Adrenal gland (tissue), 5 donors: ENCODE measurements at regions not wholly inside any gene's neighbourhood (a gene's known extent, or its start where the extent isn't known, plus 50 kb on each side); places are given as distances from the start of the nearest gene placed in this dataset.

ENCODE experiments used
- CTCF ChIP-seq, 6 experiments: fragments of 450-650 bp in 4 of 6; fragments of 200-600 bp in 2 of 6; sonication (generic) in 1 of 6; IDR thresholded peaks; 1 replicate in 5 of 6; 2 replicates in 1 of 6; pipeline versions ENCODE4 v1.5.1 to v1.8.0; 2016 to 2021; ENCODE audit warnings: antibody characterized with exemption in 6 of 6, mild to moderate bottlenecking in 2 of 6, moderate library complexity in 1 of 6
- POLR2A ChIP-seq, 2 donors: fragments of 450-650 bp; IDR thresholded peaks; one replicate each; pipeline ENCODE4 v1.6.1; 2017; ENCODE audit warnings: antibody characterized with exemption in 2 of 2, mild to moderate bottlenecking in 2 of 2, moderate library complexity in 1 of 2
- donor health status: DM: no; HTN: no; CAD: no.

GRCh38 chr15:69814932-69815331 lies 282.8 kb downstream of the TLE3 start:
- no peak for TF ChIP-seq CTCF (IDR thresholded peaks at IDR 0.05)
- no peak for TF ChIP-seq POLR2A (IDR thresholded peaks at IDR 0.05)
